C4-2B (cell line): ENCODE measurements at regions not wholly inside any gene's neighbourhood (a gene's known extent, or its start where the extent isn't known, plus 50 kb on each side); places are given as distances from the start of the nearest gene placed in this dataset.

Source experiments
- H3K27ac ChIP-seq: fragments of 450-650 bp; 2 replicates; pipeline ENCODE4 v1.5.1; 2017
- CTCF ChIP-seq: fragments of 450-650 bp; conservative IDR thresholded peaks from 2 replicates; pipeline ENCODE4 v1.5.1; 2017; ENCODE audit warnings: mild to moderate bottlenecking
- ZFX ChIP-seq: fragments of 450-650 bp; IDR thresholded peaks from 2 replicates; pipeline ENCODE4 v1.6.1; 2017

GRCh38 chrX:129238011-129238410 is 285.3 kb downstream of the SMARCA1 start:
- H3K27ac ChIP-seq: no peak overlapping the region
- no peak for TF ChIP-seq CTCF
- TF ChIP-seq ZFX: no peak

GRCh38 chrX:129235903-129236302 is 287.4 kb downstream of the SMARCA1 start:
- no peak overlapping the region for H3K27ac ChIP-seq
- TF ChIP-seq CTCF (peak; percentile 17), ZFX (no peak)

GRCh38 chrX:129233786-129234185 is 289.5 kb downstream of the SMARCA1 start:
- TF ChIP-seq ZFX (no peak), CTCF (no peak)
- H3K27ac ChIP-seq: no peak overlapping the region

GRCh38 chrX:129230850-129231512 is 292.3 kb downstream of the SMARCA1 start:
- TF ChIP-seq ZFX (no peak), CTCF (no peak)
- H3K27ac ChIP-seq: no peak overlapping the region

- TF ChIP-seq ZFX (no peak), CTCF (no peak)
- no peak overlapping the region for H3K27ac ChIP-seq
Measured at GRCh38 chrX:129230168-129230567, 293.1 kb downstream of the SMARCA1 start.

GRCh38 chrX:129227366-129227765 is 295.9 kb downstream of the SMARCA1 start:
- H3K27ac ChIP-seq: no peak overlapping the region
- TF ChIP-seq CTCF (no peak), ZFX (no peak)

- H3K27ac ChIP-seq: no peak overlapping the region
- TF ChIP-seq ZFX: no peak
- no peak for TF ChIP-seq CTCF
Measured at GRCh38 chrX:129193357-129193756, 329.9 kb downstream of the SMARCA1 start.
